ENCODE measurements at regions not wholly inside any gene's neighbourhood (a gene's known extent, or its start where the extent isn't known, plus 50 kb on each side); places are given as distances from the start of the nearest gene placed in this dataset.

GRCh38 chr10:85515316-85515715, 851.3 kb downstream of the GRID1 start:
- no peak overlapping the region for H2BK12ac ChIP-seq (ENCODE audit: low read length)
- no peak overlapping the region for H2BK5ac ChIP-seq (ENCODE audit: low read depth, low read length, poor library complexity)
- no peaks in the 10 kb centered on the region for H3K79me1 ChIP-seq (ENCODE audit: low read length)
- H3K23ac ChIP-seq (ENCODE audit: low read length), result no peak overlapping the region
- no peak overlapping the region for H2AFZ ChIP-seq (ENCODE audit: insufficient read depth, low read length, poor library complexity)
- H3K79me2 ChIP-seq (ENCODE audit: control insufficient read depth, insufficient read depth, low read length, poor library complexity), result no peaks in the 10 kb centered on the region
- no peak overlapping the region for H3K4me3 ChIP-seq (ENCODE audit: low read depth, low read length)
- H3K4ac ChIP-seq (ENCODE audit: low read depth, low read length), result no peak overlapping the region
- no peak overlapping the region for H4K8ac ChIP-seq (ENCODE audit: low read depth, low read length)
- no peaks in the 10 kb centered on the region for H3K9me3 ChIP-seq (ENCODE audit: insufficient read depth, low read depth, low read length)
- no peaks in the 10 kb centered on the region for H3K36me3 ChIP-seq (ENCODE audit: control insufficient read depth in 1 of 2, insufficient read depth in 2 of 2, low read length in 2 of 2)
- no peak overlapping the region for H3K4me2 ChIP-seq (ENCODE audit: low read length)
- no peak overlapping the region for H3K27ac ChIP-seq (ENCODE audit: low read depth, low read length)
- H2BK120ac ChIP-seq (ENCODE audit: insufficient read depth, low read length, poor library complexity), result no peak overlapping the region
- H2AK5ac ChIP-seq (ENCODE audit: low read length), result no peak overlapping the region
- no peak overlapping the region for H3K18ac ChIP-seq (ENCODE audit: low read length)
- H4K12ac ChIP-seq (ENCODE audit: low read depth, low read length), result no peak overlapping the region
- no peaks in the 10 kb centered on the region for H3K4me1 ChIP-seq (ENCODE audit: control insufficient read depth in 1 of 2, insufficient read depth in 2 of 2, low read length in 2 of 2)
- no peak for DNase-seq
- no peaks in the 10 kb centered on the region for H3K27me3 ChIP-seq (ENCODE audit: insufficient read depth, low read length)
- no peak overlapping the region for H3K14ac ChIP-seq (ENCODE audit: low read length)
- H3K9ac ChIP-seq (ENCODE audit: low read length), result no peak overlapping the region
- no peak overlapping the region for H4K91ac ChIP-seq (ENCODE audit: low read depth, low read length)
- no CpG with 5 or more reads among the region's 4 CpGs for WGBS (ENCODE audit: extremely low coverage, insufficient coverage, insufficient read length)

- no peak overlapping the region for H4K8ac ChIP-seq (ENCODE audit: low read depth, low read length)
Measured at GRCh38 chr10:85524001-85524666, 842.5 kb downstream of the GRID1 start.

GRCh38 chr10:85527616-85528317, 838.8 kb downstream of the GRID1 start:
- H3K23ac ChIP-seq (ENCODE audit: low read length), result no peak overlapping the region
- no peak overlapping the region for H2AFZ ChIP-seq (ENCODE audit: insufficient read depth, low read length, poor library complexity)
- H3K36me3 ChIP-seq (ENCODE audit: control insufficient read depth in 1 of 2, insufficient read depth in 2 of 2, low read length in 2 of 2), result peaks cover 0 to 3% of the 10 kb centered on the region in 2 experiments
- H2BK5ac ChIP-seq (ENCODE audit: low read depth, low read length, poor library complexity), result no peak overlapping the region
- H3K9me3 ChIP-seq (ENCODE audit: insufficient read depth, low read depth, low read length), result peaks cover 9% of the 10 kb centered on the region
- WGBS (ENCODE audit: extremely low coverage, insufficient coverage, insufficient read length), result no CpG with 5 or more reads among the region's 3 CpGs
- H2BK120ac ChIP-seq (ENCODE audit: insufficient read depth, low read length, poor library complexity), result no peak overlapping the region
- H3K4ac ChIP-seq (ENCODE audit: low read depth, low read length), result no peak overlapping the region
- no peak overlapping the region for H3K27ac ChIP-seq (ENCODE audit: low read depth, low read length)
- H4K8ac ChIP-seq (ENCODE audit: low read depth, low read length), result no peak overlapping the region
- no peak overlapping the region for H3K18ac ChIP-seq (ENCODE audit: low read length)
- no peak overlapping the region for H3K4me3 ChIP-seq (ENCODE audit: low read depth, low read length)
- H3K79me1 ChIP-seq (ENCODE audit: low read length), result peaks cover 3% of the 10 kb centered on the region
- H2BK12ac ChIP-seq (ENCODE audit: low read length), result no peak overlapping the region
- no peak for DNase-seq
- H2AK5ac ChIP-seq (ENCODE audit: low read length), result no peak overlapping the region
- H3K9ac ChIP-seq (ENCODE audit: low read length), result no peak overlapping the region
- H3K27me3 ChIP-seq (ENCODE audit: insufficient read depth, low read length), result no peaks in the 10 kb centered on the region
- H3K14ac ChIP-seq (ENCODE audit: low read length), result no peak overlapping the region
- no peak overlapping the region for H4K12ac ChIP-seq (ENCODE audit: low read depth, low read length)
- no peak overlapping the region for H4K91ac ChIP-seq (ENCODE audit: low read depth, low read length)
- H3K4me1 ChIP-seq (ENCODE audit: control insufficient read depth in 1 of 2, insufficient read depth in 2 of 2, low read length in 2 of 2), result peaks cover 3 to 7% of the 10 kb centered on the region in 2 experiments
- no peak overlapping the region for H3K4me2 ChIP-seq (ENCODE audit: low read length)
- H3K79me2 ChIP-seq (ENCODE audit: control insufficient read depth, insufficient read depth, low read length, poor library complexity), result no peaks in the 10 kb centered on the region

More at GRCh38 chr10:85524001-85524666, 842.5 kb downstream of the GRID1 start:
- Histone ChIP-seq H4K12ac (ENCODE audit: low read depth, low read length) (no peak overlapping the region), H2AFZ (ENCODE audit: insufficient read depth, low read length, poor library complexity) (no peak overlapping the region), H3K14ac (ENCODE audit: low read length) (no peak overlapping the region), H2BK120ac (ENCODE audit: insufficient read depth, low read length, poor library complexity) (no peak overlapping the region), H4K91ac (ENCODE audit: low read depth, low read length) (no peak overlapping the region), H3K27ac (ENCODE audit: low read depth, low read length) (peak overlapping the region; percentile 48), H3K79me2 (ENCODE audit: control insufficient read depth, insufficient read depth, low read length, poor library complexity) (no peaks in the 10 kb centered on the region), H3K9me3 (ENCODE audit: insufficient read depth, low read depth, low read length) (peaks cover 6% of the 10 kb centered on the region), H3K4ac (ENCODE audit: low read depth, low read length) (no peak overlapping the region), H3K4me2 (ENCODE audit: low read length) (no peak overlapping the region), H3K9ac (ENCODE audit: low read length) (no peak overlapping the region), H2BK12ac (ENCODE audit: low read length) (no peak overlapping the region), H2AK5ac (ENCODE audit: low read length) (no peak overlapping the region), H3K27me3 (ENCODE audit: insufficient read depth, low read length) (no peaks in the 10 kb centered on the region), H3K4me1 (ENCODE audit: control insufficient read depth in 1 of 2, insufficient read depth in 2 of 2, low read length in 2 of 2) (peaks cover 3 to 7% of the 10 kb centered on the region in 2 experiments), H3K18ac (ENCODE audit: low read length) (no peak overlapping the region), H3K79me1 (ENCODE audit: low read length) (peaks cover 3% of the 10 kb centered on the region), H3K36me3 (ENCODE audit: control insufficient read depth in 1 of 2, insufficient read depth in 2 of 2, low read length in 2 of 2) (peaks cover 0 to 1% of the 10 kb centered on the region in 2 experiments), H3K4me3 (ENCODE audit: low read depth, low read length) (no peak overlapping the region), H2BK5ac (ENCODE audit: low read depth, low read length, poor library complexity) (no peak overlapping the region), H3K23ac (ENCODE audit: low read length) (no peak overlapping the region)
- no CpG with 5 or more reads among the region's 5 CpGs for WGBS (ENCODE audit: extremely low coverage, insufficient coverage, insufficient read length)
- no peak for DNase-seq

- Histone ChIP-seq H3K36me3 (ENCODE audit: control insufficient read depth in 1 of 2, insufficient read depth in 2 of 2, low read length in 2 of 2) (peaks cover 0 to 3% of the 10 kb centered on the region in 2 experiments), H4K12ac (ENCODE audit: low read depth, low read length) (no peak overlapping the region), H2BK5ac (ENCODE audit: low read depth, low read length, poor library complexity) (no peak overlapping the region), H2BK120ac (ENCODE audit: insufficient read depth, low read length, poor library complexity) (no peak overlapping the region), H3K9ac (ENCODE audit: low read length) (no peak overlapping the region), H3K4me3 (ENCODE audit: low read depth, low read length) (no peak overlapping the region), H3K14ac (ENCODE audit: low read length) (no peak overlapping the region), H4K8ac (ENCODE audit: low read depth, low read length) (no peak overlapping the region), H2BK12ac (ENCODE audit: low read length) (no peak overlapping the region), H3K4me1 (ENCODE audit: control insufficient read depth in 1 of 2, insufficient read depth in 2 of 2, low read length in 2 of 2) (peaks cover 5 to 10% of the 10 kb centered on the region in 2 experiments), H3K9me3 (ENCODE audit: insufficient read depth, low read depth, low read length) (peaks cover 9% of the 10 kb centered on the region), H3K4me2 (ENCODE audit: low read length) (no peak overlapping the region), H3K27ac (ENCODE audit: low read depth, low read length) (no peak overlapping the region), H3K79me1 (ENCODE audit: low read length) (peaks cover 3% of the 10 kb centered on the region), H2AK5ac (ENCODE audit: low read length) (no peak overlapping the region), H2AFZ (ENCODE audit: insufficient read depth, low read length, poor library complexity) (no peak overlapping the region), H4K91ac (ENCODE audit: low read depth, low read length) (no peak overlapping the region), H3K23ac (ENCODE audit: low read length) (no peak overlapping the region), H3K27me3 (ENCODE audit: insufficient read depth, low read length) (no peaks in the 10 kb centered on the region), H3K18ac (ENCODE audit: low read length) (no peak overlapping the region), H3K79me2 (ENCODE audit: control insufficient read depth, insufficient read depth, low read length, poor library complexity) (no peaks in the 10 kb centered on the region), H3K4ac (ENCODE audit: low read depth, low read length) (no peak overlapping the region)
- DNase-seq, result no peak
Measured at GRCh38 chr10:85528318-85528652, 838.3 kb downstream of the GRID1 start.
